Jurkat, Clone E6-1 (cell line): ENCODE measurements at regions not wholly inside any gene's neighbourhood (a gene's known extent, or its start where the extent isn't known, plus 50 kb on each side); places are given as distances from the start of the nearest gene placed in this dataset.
"Not testable (repeated sequence)": the region's sequence is repeated elsewhere in the genome, so short reads cannot be mapped to it uniquely, and the experiment has no call there.

Experiments used
- DNase-seq: peaks from one replicate; pipeline ENCODE4 v3.0.0-alpha.2; 2011; ENCODE audit warnings: low read depth, low spot score
- H3K4me3 ChIP-seq: 2 replicates; pipeline ENCODE4 v1.5.1; 2011; ENCODE audit warnings: mild to moderate bottlenecking, low read length, control low read depth, moderate library complexity

GRCh38 chr6:85116475-85116874, 333.4 kb upstream of the NT5E start:
- DNase-seq, result no peak
- H3K4me3 ChIP-seq, result no peak overlapping the region

- no peak overlapping the region for H3K4me3 ChIP-seq
- DNase-seq, result no peak
Measured at GRCh38 chr6:85115876-85116275, 334.0 kb upstream of the NT5E start.

- DNase-seq, result no peak
- H3K4me3 ChIP-seq, result no peak overlapping the region
Measured at GRCh38 chr6:85115376-85115775, 334.5 kb upstream of the NT5E start.

GRCh38 chr6:85114581-85114935, 335.3 kb upstream of the NT5E start:
- DNase-seq, result no peak
- H3K4me3 ChIP-seq, result no peak overlapping the region

- DNase-seq, result no peak
- H3K4me3 ChIP-seq, result no peak overlapping the region
Measured at GRCh38 chr6:85113934-85114580, 335.8 kb upstream of the NT5E start.

- DNase-seq, result no peak
Measured at GRCh38 chr6:85112540-85112939, 337.3 kb upstream of the NT5E start.

GRCh38 chr6:85111481-85112011, 338.3 kb upstream of the NT5E start:
- no peak for DNase-seq
- H3K4me3 ChIP-seq, result no peak overlapping the region

More at GRCh38 chr6:85112540-85112939, 337.3 kb upstream of the NT5E start:
- H3K4me3 ChIP-seq, result no peak overlapping the region

- H3K4me3 ChIP-seq, result no peak overlapping the region
- no peak for DNase-seq
Measured at GRCh38 chr6:85110943-85111342, 338.9 kb upstream of the NT5E start.

- no peak for DNase-seq
- no peak overlapping the region for H3K4me3 ChIP-seq
Measured at GRCh38 chr6:85107701-85108100, 342.2 kb upstream of the NT5E start.

- DNase-seq, result no peak
- no peak overlapping the region for H3K4me3 ChIP-seq
Measured at GRCh38 chr6:85096976-85097375, 332.6 kb upstream of the TBX18 start.

GRCh38 chr6:85092226-85092625, 327.8 kb upstream of the TBX18 start:
- DNase-seq, result no peak

GRCh38 chr6:85089255-85089654, 324.9 kb upstream of the TBX18 start:
- H3K4me3 ChIP-seq, result no peak overlapping the region
- no peak for DNase-seq

More at GRCh38 chr6:85092226-85092625, 327.8 kb upstream of the TBX18 start:
- H3K4me3 ChIP-seq, result no peak overlapping the region

GRCh38 chr6:85085875-85086274, 321.5 kb upstream of the TBX18 start:
- DNase-seq, result no peak
- no peak overlapping the region for H3K4me3 ChIP-seq

- H3K4me3 ChIP-seq, result no peak overlapping the region
- DNase-seq, result no peak
Measured at GRCh38 chr6:85081102-85081501, 316.7 kb upstream of the TBX18 start.

- H3K4me3 ChIP-seq, result no peak overlapping the region
- no peak for DNase-seq
Measured at GRCh38 chr6:85079761-85080160, 315.4 kb upstream of the TBX18 start.

GRCh38 chr6:85078058-85078457, 313.7 kb upstream of the TBX18 start:
- no peak overlapping the region for H3K4me3 ChIP-seq
- DNase-seq, result no peak

GRCh38 chr6:85077098-85077497, 312.7 kb upstream of the TBX18 start:
- H3K4me3 ChIP-seq, result no peak overlapping the region
- no peak for DNase-seq

GRCh38 chr6:85071845-85072244, 307.4 kb upstream of the TBX18 start:
- H3K4me3 ChIP-seq, DNase-seq: not testable (repeated sequence)

- DNase-seq, result no peak
- no peak overlapping the region for H3K4me3 ChIP-seq
Measured at GRCh38 chr6:85069577-85069976, 305.2 kb upstream of the TBX18 start.

- DNase-seq, result no peak
- no peak overlapping the region for H3K4me3 ChIP-seq
Measured at GRCh38 chr6:85068221-85068620, 303.8 kb upstream of the TBX18 start.

- no peak overlapping the region for H3K4me3 ChIP-seq
- no peak for DNase-seq
Measured at GRCh38 chr6:85066266-85066665, 301.9 kb upstream of the TBX18 start.
